ENCODE measurements at regions not wholly inside any gene's neighbourhood (a gene's known extent, or its start where the extent isn't known, plus 50 kb on each side); places are given as distances from the start of the nearest gene placed in this dataset.

DNA sequence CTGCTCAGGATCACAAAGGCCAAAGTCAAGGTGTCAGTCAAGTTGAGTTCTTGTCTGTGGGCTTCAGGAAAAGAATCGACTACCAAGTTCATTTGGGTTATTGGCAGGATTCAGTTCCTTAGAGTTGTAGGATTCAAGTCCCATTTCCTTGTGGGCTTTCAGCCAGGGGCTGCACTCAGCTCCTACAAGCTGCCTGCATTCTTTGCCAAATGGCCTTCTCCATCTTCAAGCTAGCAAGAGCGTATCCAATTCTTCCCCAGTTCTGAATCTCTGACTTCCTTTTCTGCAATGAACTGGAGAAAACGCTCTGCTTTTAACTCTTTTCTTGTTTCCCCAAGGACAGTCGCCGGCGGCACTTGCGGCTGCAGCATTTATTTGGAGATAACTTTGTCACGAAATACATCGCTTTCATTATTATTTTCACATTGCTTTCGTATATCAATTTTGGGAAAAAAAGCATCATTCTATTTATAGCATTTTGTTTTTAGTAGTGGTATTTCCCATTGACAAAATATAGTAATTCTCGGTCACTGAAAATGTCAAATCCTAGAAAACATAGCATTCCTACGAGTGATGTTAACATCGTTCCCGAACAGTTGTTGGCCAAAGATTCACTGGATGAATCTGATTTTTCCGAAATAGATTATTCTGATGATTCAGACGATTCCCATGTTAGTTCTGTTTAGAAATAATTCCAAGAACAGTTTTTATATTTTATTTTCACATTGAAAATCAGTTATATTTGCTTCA lies 59.6 kb upstream of the SERPINE2 start:
- TF ChIP-seq CTCF (IDR thresholded peaks at IDR 0.05) (no peak), POLR2A (IDR thresholded peaks at IDR 0.05) (no peak)

Measured in gastroesophageal sphincter (tissue), 3 donors.